HUES6 (cell line): ENCODE measurements at regions not wholly inside any gene's neighbourhood (a gene's known extent, or its start where the extent isn't known, plus 50 kb on each side); places are given as distances from the start of the nearest gene placed in this dataset.
A peak's percentile ranks its signal among the peaks of the same experiment; 100 is the strongest.

Experiments
- H3K27ac ChIP-seq: 2 replicates; pipeline ENCODE4 v1.7.0; 2013; ENCODE audit warnings: low read depth, mild to moderate bottlenecking, low read length, inconsistent platforms
- H3K27me3 ChIP-seq: 2 replicates; pipeline ENCODE4 v1.6.1; 2013; ENCODE audit warnings: low read length; ENCODE audit not compliant: control insufficient read depth, insufficient read depth
- H3K36me3 ChIP-seq: 2 replicates; pipeline ENCODE4 v1.6.1; 2013; ENCODE audit warnings: low read length; ENCODE audit not compliant: control insufficient read depth, insufficient read depth
- H3K4me1 ChIP-seq: 2 replicates; pipeline ENCODE4 v1.6.1; 2013; ENCODE audit warnings: low read length; ENCODE audit not compliant: control insufficient read depth, insufficient read depth
- H3K4me3 ChIP-seq: 2 replicates; pipeline ENCODE4 v1.5.1; 2013; ENCODE audit warnings: low read depth, low read length
- H3K9ac ChIP-seq: one replicate; pipeline ENCODE4 v1.6.1; 2013; ENCODE audit warnings: mild to moderate bottlenecking, low read length
- H3K9me3 ChIP-seq: 2 replicates; pipeline ENCODE4 v1.6.1; 2013; ENCODE audit warnings: low read depth, low read length; ENCODE audit not compliant: control insufficient read depth, insufficient read depth

DNA sequence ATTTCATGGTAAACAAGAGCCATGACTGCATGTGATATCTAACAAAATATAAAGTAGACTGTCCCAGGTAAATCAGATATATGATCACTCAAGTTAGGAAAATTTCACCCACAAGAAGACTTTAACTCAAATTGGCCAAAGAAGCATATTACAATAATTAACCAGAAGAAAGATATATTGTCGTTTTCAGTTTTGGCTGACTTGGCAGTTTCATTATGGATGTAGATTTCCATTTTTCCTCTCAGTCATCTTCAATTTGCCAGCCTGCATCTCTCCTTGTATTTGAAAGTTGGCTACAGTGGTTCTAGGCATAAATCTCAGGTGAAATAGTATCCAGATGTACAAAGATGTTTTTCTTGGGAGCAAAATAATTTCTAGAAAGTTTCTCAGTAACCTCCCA, 761.6 kb downstream of the LRFN5 start:
- H3K4me1 ChIP-seq, result no peaks in the 10 kb centered on the region

DNA sequence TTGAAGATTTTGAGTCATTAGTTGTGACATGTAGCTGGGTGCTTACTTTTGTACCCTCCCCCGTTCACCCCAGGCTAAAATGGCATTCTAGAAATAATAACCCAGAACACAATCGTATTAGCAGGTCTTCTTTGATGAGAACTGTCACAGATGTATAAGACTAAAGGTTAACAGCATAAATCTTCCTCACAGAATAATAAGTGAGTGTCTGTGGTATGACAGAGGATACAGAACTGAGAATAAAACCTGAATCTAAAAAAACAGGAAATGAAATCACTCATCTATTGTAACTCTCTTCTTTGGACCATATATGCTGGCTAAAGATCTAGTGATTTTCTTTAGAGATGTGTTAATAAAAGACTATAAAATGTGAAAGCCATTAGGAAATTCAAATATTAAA, 746.6 kb downstream of the LRFN5 start:
- Histone ChIP-seq H3K9me3 (no peaks in the 10 kb centered on the region), H3K27ac (no peak overlapping the region), H3K9ac (no peak overlapping the region), H3K36me3 (no peaks in the 10 kb centered on the region), H3K27me3 (no peaks in the 10 kb centered on the region), H3K4me3 (no peak overlapping the region), H3K4me1 (no peaks in the 10 kb centered on the region)

More for the DNA sequence above, 761.6 kb downstream of the LRFN5 start:
- Histone ChIP-seq H3K27me3 (no peaks in the 10 kb centered on the region), H3K27ac (no peak overlapping the region), H3K9ac (no peak overlapping the region), H3K4me3 (no peak overlapping the region), H3K9me3 (no peaks in the 10 kb centered on the region), H3K36me3 (no peaks in the 10 kb centered on the region)

DNA sequence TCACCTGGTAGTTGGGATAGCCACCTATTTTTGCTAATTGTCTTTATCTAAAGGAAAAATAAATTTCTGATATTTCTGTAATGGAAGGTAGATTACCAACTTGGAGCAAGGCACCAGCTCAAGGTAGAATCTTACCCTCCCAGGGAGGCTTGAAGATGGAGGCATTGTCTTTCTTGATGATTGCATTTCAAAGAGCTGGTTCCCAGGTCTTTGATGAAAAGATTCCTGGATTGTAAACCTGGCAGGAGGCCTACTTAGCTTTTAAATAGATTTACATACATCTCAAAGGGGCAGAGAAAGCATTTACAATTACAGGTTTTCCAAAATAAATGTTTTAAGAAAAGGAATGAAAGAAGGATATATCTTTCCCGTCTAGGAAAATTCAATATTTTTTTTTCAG, 729.2 kb downstream of the LRFN5 start:
- Histone ChIP-seq H3K27ac (peak overlapping the region; percentile 83; the same call in 1 of the 2 replicates), H3K9ac (peak overlapping the region; percentile 45), H3K4me1 (peaks cover 15% of the 10 kb centered on the region; the same call in 1 of the 2 replicates), H3K4me3 (peak overlapping the region; percentile 46), H3K27me3 (peaks cover 20% of the 10 kb centered on the region; the same call in 1 of the 2 replicates), H3K36me3 (no peaks in the 10 kb centered on the region; the same call in 1 of the 2 replicates), H3K9me3 (peaks cover 19% of the 10 kb centered on the region; the same call in 1 of the 2 replicates)

DNA sequence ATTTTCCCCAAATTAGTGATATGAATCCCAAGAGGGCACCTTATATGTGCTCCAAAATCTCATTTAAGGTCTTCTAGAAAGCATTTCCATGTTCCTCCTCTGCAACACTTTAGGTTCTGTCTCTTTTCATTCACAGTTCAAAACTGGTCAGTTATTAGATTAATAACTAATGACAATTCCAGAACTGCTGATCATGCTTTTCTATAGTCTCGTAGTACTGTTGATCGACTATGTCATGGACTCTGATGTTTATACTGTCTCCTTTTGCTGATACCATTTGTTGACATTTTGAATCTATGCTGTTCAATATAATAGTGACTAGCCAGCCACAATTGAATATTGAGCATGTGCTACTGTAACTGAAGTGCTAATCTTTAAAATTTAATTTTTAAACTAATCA, 728.3 kb downstream of the LRFN5 start:
- peaks cover 13% of the 10 kb centered on the region; the same call in 1 of the 2 replicates for H3K9me3 ChIP-seq
- H3K36me3 ChIP-seq, result no peaks in the 10 kb centered on the region; the same call in 1 of the 2 replicates
- H3K4me1 ChIP-seq, result peaks cover 15% of the 10 kb centered on the region; the same call in 1 of the 2 replicates
- H3K27ac ChIP-seq, result no peak overlapping the region; the same call in 1 of the 2 replicates
- H3K27me3 ChIP-seq, result peaks cover 20% of the 10 kb centered on the region; the same call in 1 of the 2 replicates
- H3K9ac ChIP-seq, result no peak overlapping the region
- H3K4me3 ChIP-seq, result no peak overlapping the region

DNA sequence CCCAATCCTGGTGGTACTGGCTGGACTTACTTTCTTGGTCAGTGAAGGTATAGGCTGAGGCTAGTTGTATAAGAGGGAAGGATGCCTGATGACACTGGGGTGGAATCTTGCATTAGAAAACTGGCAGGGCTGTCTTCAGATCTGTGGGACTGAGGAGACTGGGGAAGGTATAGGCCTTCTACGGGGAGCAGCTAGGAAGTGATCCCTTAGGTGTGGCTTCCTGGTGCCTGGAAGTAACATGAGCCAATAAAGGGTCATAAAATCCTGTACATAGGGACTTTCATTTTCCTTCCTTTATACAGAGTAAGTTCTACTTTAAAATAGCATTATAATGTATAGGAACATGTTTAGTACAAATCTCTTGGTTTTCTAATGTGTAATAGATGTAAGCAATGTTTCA, 716.8 kb downstream of the LRFN5 start:
- H3K9ac ChIP-seq, result no peak overlapping the region
- no peaks in the 10 kb centered on the region for H3K27me3 ChIP-seq
- H3K4me3 ChIP-seq, result no peak overlapping the region
- H3K9me3 ChIP-seq, result peaks cover 16% of the 10 kb centered on the region
- H3K4me1 ChIP-seq, result no peaks in the 10 kb centered on the region
- H3K27ac ChIP-seq, result no peak overlapping the region
- no peaks in the 10 kb centered on the region for H3K36me3 ChIP-seq

DNA sequence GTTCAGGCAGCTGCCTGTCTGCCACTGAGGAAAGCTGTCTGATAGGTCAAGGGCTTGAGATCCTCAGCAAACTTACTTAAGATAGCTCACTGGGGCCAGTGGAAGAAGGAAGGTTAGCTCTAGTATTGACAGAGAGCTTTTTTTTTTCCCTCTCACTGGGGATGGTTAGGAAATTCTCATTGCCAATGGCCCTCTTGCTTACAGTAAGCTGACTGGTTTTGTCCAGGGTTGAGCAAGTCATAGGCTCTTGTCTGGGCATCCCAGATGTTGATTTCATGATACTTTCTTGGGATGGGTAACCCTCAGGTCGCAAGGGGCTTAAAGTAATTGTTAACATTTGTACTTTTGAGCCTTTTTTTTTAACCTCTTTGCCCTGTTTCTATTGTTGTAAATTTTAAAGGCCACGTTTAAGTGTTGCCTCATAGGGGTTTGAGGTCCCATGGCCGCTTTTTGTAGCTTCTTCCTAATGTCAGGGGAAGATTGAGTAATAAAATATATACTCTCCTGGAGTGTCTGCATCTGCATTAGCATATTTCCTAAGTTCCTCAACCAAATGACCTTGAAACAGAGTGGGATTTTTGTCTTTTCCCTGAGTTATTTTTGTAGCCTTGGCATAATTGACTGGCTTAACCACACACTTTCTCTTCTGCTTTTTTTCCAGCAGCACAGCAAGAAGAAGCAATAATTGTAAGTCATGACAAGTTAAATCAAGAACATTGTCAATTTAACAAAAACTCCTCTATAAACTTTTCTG, 716.0 kb downstream of the LRFN5 start:
- Histone ChIP-seq H3K27me3 (no peaks in the 10 kb centered on the region), H3K9me3 (peaks cover 16% of the 10 kb centered on the region), H3K9ac (no peak overlapping the region), H3K27ac (no peak overlapping the region), H3K36me3 (no peaks in the 10 kb centered on the region), H3K4me1 (no peaks in the 10 kb centered on the region), H3K4me3 (no peak overlapping the region)

DNA sequence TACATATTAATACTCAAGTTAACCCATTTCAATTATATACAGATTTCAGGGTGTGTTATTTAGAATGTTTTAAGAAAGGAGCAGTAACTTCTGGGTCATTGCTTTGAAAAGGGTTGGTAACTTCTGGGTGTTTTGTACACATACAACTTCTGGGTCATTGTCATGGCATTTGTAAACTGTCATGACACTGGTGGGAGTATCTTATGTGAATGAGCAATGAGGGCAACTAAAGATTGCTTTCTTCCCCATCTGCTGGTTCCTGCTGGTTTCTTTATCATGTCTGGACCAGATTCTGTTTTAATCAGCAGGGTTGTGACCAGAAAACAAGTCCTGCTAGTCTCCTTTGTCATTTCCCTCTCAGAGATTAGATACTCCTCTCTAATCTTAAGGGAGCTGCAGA, 713.3 kb downstream of the LRFN5 start:
- H3K27me3 ChIP-seq, result no peaks in the 10 kb centered on the region
- peaks cover 16% of the 10 kb centered on the region for H3K9me3 ChIP-seq
- H3K4me1 ChIP-seq, result no peaks in the 10 kb centered on the region
- H3K36me3 ChIP-seq, result no peaks in the 10 kb centered on the region
- H3K9ac ChIP-seq, result no peak overlapping the region
- no peak overlapping the region for H3K4me3 ChIP-seq
- no peak overlapping the region for H3K27ac ChIP-seq

DNA sequence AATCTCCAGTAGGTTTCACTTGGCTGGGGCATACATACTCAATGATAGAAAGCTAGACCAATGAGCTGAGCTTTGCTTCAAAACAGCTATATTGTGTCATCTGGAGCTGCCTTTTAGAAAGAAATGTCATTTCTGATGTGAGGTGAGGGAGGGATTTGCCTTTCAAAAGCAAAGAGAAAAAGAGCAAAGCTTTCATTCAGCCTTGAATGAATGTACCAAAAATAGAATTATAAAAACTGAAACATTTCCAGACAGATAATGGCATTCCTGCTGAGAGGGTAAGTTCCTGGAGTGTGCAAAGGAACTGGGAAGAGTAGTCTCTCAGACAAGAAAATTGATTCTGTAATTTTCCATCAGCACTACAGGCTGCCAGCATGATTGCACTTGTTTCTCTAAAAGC, 710.0 kb downstream of the LRFN5 start:
- no peak overlapping the region for H3K4me3 ChIP-seq
- H3K36me3 ChIP-seq, result no peaks in the 10 kb centered on the region
- H3K9ac ChIP-seq, result no peak overlapping the region
- H3K9me3 ChIP-seq, result peaks cover 39% of the 10 kb centered on the region
- H3K4me1 ChIP-seq, result no peaks in the 10 kb centered on the region
- H3K27ac ChIP-seq, result no peak overlapping the region
- no peaks in the 10 kb centered on the region for H3K27me3 ChIP-seq

DNA sequence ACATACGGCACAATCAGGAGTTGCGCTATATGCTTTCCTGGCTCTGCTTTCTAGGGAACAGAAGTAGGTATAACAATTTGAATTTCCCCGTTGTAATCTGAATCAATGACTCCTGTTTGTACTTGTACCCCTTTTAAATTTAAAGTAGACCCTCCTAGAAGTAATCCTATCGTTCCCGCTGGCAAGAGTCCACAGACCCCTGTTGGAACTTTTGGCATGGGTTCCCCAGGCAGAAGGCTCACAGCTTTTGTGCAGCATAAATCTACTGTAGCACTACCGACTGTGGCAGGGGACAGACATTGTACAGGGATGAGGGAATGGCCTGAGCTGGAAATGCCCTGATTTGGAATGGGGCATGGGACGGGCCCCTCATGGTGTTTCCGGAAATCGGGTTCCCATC, 705.2 kb downstream of the LRFN5 start:
- peaks cover 49% of the 10 kb centered on the region for H3K9me3 ChIP-seq
- H3K27me3 ChIP-seq, result no peaks in the 10 kb centered on the region
- no peak overlapping the region for H3K4me3 ChIP-seq
- H3K9ac ChIP-seq, result no peak overlapping the region
- no peaks in the 10 kb centered on the region for H3K36me3 ChIP-seq
- H3K4me1 ChIP-seq, result no peaks in the 10 kb centered on the region
- H3K27ac ChIP-seq, result no peak overlapping the region

DNA sequence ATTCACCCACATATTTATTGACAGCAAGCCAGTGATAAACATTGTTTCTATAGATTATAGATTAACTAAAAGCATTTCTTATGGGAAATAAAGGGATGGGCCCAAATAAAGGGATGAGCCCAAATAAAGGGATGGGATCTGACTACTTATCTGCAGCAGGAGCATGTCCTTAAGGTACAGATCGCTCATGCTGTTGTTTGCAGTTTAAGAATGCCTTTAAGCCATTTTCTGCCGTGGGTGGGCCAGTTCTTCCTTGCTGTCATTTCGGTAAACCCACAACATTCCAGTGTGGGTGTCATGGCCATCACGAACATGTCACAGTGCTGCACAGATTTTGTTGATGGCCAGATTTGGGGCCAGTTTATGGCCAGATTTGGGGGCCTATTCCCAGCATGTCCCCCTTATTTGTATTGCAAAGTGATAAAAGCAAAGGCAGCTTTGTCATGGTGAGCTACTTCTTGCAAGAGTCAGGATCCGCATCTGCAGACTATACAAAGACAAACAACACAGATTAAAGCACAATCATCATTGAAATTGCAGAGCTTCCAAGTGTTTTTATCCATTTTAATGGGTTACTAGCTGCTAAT, 700.7 kb downstream of the LRFN5 start:
- Histone ChIP-seq H3K27ac (no peak overlapping the region), H3K4me3 (no peak overlapping the region), H3K9ac (no peak overlapping the region), H3K4me1 (no peaks in the 10 kb centered on the region), H3K9me3 (peaks cover 44% of the 10 kb centered on the region), H3K27me3 (no peaks in the 10 kb centered on the region), H3K36me3 (no peaks in the 10 kb centered on the region)

DNA sequence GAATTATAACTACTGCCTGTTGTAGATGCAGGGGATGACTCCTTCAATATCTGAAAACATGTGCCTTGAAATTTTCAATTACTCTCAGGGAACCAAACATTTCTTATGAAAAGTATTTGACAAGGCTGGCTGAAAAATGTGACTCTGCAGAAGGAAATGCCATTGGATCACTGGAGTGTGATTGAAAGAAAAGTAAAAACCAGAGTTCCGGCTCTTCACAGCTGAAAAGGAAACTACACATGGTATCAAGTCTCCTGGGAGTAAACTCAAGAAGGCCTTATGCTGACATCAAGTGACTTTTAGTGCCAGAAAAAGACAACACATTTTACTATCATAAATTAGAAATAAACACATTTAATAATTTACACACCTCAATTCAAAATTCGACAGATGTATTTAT, 693.0 kb downstream of the LRFN5 start:
- Histone ChIP-seq H3K27me3 (no peaks in the 10 kb centered on the region), H3K4me1 (no peaks in the 10 kb centered on the region), H3K27ac (no peak overlapping the region), H3K9ac (no peak overlapping the region), H3K9me3 (no peaks in the 10 kb centered on the region; the same call in 1 of the 2 replicates), H3K36me3 (no peaks in the 10 kb centered on the region), H3K4me3 (no peak overlapping the region)
